Kidney epithelial cell (primary cell): ENCODE measurements at regions not wholly inside any gene's neighbourhood (a gene's known extent, or its start where the extent isn't known, plus 50 kb on each side); places are given as distances from the start of the nearest gene placed in this dataset.
A peak's percentile ranks its signal among the peaks of the same experiment; 100 is the strongest.

Experiments used
- DNase-seq: peaks from one replicate; pipeline ENCODE4 v3.0.0-alpha.2; 2010; ENCODE audit warnings: low read depth
- H3K27me3 ChIP-seq: 2 replicates; pipeline ENCODE4 v1.6.0; 2011; ENCODE audit warnings: low read length; ENCODE audit not compliant: control insufficient read depth, insufficient read depth
- H3K36me3 ChIP-seq: 2 replicates; pipeline ENCODE4 v1.5.1; 2011; ENCODE audit warnings: low read length; ENCODE audit not compliant: control insufficient read depth, insufficient read depth
- H3K4me3 ChIP-seq: 2 replicates; pipeline ENCODE4 v1.5.1; 2011; ENCODE audit warnings: low read depth, mild to moderate bottlenecking, control low read depth, low read length
- CTCF ChIP-seq: IDR thresholded peaks from 2 replicates; pipeline ENCODE4 v1.5.1; 2011; ENCODE audit warnings: mild to moderate bottlenecking, moderate library complexity, low read length, control low read depth, inconsistent platforms; ENCODE audit not compliant: insufficient read depth, poor library complexity, severe bottlenecking

- Histone ChIP-seq H3K27me3 (no peaks in the 10 kb centered on the region), H3K36me3 (no peaks in the 10 kb centered on the region), H3K4me3 (no peak overlapping the region)
- TF ChIP-seq CTCF, result no peak
- DNase-seq, result no peak
These were observed 189.6 kb downstream of the MYLK4 start for GRCh38 chr6:2560917-2561698.

GRCh38 chr6:2560140-2560818 lies 190.4 kb downstream of the MYLK4 start:
- Histone ChIP-seq H3K27me3 (no peaks in the 10 kb centered on the region), H3K4me3 (no peak overlapping the region), H3K36me3 (no peaks in the 10 kb centered on the region)
- DNase-seq, result no peak
- TF ChIP-seq CTCF, result no peak

- no peak overlapping the region for H3K4me3 ChIP-seq
These were observed 191.6 kb downstream of the MYLK4 start for GRCh38 chr6:2558861-2559801.

GRCh38 chr6:2558098-2558680 lies 192.5 kb downstream of the MYLK4 start:
- no peak overlapping the region for H3K4me3 ChIP-seq
- H3K36me3 ChIP-seq, result no peaks in the 10 kb centered on the region
- no peak for TF ChIP-seq CTCF
- no peak for DNase-seq
- no peaks in the 10 kb centered on the region for H3K27me3 ChIP-seq

More at GRCh38 chr6:2558861-2559801, 191.6 kb downstream of the MYLK4 start:
- H3K36me3 ChIP-seq, result no peaks in the 10 kb centered on the region
- no peaks in the 10 kb centered on the region for H3K27me3 ChIP-seq
- peak; percentile 61 for DNase-seq
- no peak for TF ChIP-seq CTCF

- DNase-seq, result no peak
- Histone ChIP-seq H3K4me3 (no peak overlapping the region), H3K27me3 (no peaks in the 10 kb centered on the region), H3K36me3 (no peaks in the 10 kb centered on the region)
- TF ChIP-seq CTCF, result no peak
These were observed 193.5 kb downstream of the MYLK4 start for GRCh38 chr6:2557181-2557720.
